BE2C (cell line): ENCODE measurements at regions not wholly inside any gene's neighbourhood (a gene's known extent, or its start where the extent isn't known, plus 50 kb on each side); places are given as distances from the start of the nearest gene placed in this dataset.
"Not testable (repeated sequence)": the region's sequence is repeated elsewhere in the genome, so short reads cannot be mapped to it uniquely, and the experiment has no call there.

Experiments used
- DNase-seq: peaks from one replicate; pipeline ENCODE4 v3.0.0-alpha.2; 2020
- H3K27me3 ChIP-seq: fragments of 250-450 bp; sonication (Bioruptor Pico); 2 replicates; pipeline ENCODE4 v1.5.1; 2020; ENCODE audit warnings: mild to moderate bottlenecking
- H3K36me3 ChIP-seq: fragments of 250-450 bp; sonication (Bioruptor Pico); 2 replicates; pipeline ENCODE4 v1.5.1; 2020; ENCODE audit warnings: mild to moderate bottlenecking
- H3K4me1 ChIP-seq: fragments of 250-450 bp; sonication (Bioruptor Pico); 2 replicates; pipeline ENCODE4 v1.5.1; 2020
- H3K4me3 ChIP-seq: 2 replicates; pipeline ENCODE4 v1.5.1; 2011; ENCODE audit warnings: low read depth, low read length
- H3K9me3 ChIP-seq: fragments of 250-450 bp; sonication (Bioruptor Pico); 2 replicates; pipeline ENCODE4 v1.5.1; 2020
- TF ChIP-seq, protein P1 (sequence below): IDR thresholded peaks from 2 replicates; pipeline ENCODE4 v1.5.1; 2012; ENCODE audit warnings: mild to moderate bottlenecking, low read depth, low read length

- Histone ChIP-seq H3K4me1 (no peaks in the 10 kb centered on the region), H3K9me3 (no peaks in the 10 kb centered on the region), H3K4me3 (no peak overlapping the region), H3K36me3 (no peaks in the 10 kb centered on the region), H3K27me3 (no peaks in the 10 kb centered on the region)
- TF ChIP-seq, protein P1, sequence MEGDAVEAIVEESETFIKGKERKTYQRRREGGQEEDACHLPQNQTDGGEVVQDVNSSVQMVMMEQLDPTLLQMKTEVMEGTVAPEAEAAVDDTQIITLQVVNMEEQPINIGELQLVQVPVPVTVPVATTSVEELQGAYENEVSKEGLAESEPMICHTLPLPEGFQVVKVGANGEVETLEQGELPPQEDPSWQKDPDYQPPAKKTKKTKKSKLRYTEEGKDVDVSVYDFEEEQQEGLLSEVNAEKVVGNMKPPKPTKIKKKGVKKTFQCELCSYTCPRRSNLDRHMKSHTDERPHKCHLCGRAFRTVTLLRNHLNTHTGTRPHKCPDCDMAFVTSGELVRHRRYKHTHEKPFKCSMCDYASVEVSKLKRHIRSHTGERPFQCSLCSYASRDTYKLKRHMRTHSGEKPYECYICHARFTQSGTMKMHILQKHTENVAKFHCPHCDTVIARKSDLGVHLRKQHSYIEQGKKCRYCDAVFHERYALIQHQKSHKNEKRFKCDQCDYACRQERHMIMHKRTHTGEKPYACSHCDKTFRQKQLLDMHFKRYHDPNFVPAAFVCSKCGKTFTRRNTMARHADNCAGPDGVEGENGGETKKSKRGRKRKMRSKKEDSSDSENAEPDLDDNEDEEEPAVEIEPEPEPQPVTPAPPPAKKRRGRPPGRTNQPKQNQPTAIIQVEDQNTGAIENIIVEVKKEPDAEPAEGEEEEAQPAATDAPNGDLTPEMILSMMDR = no peak
- DNase-seq = no peak
Measured at GRCh38 chr3:24565656-24566055, 71.0 kb upstream of the THRB start.

- H3K4me1 ChIP-seq = no peaks in the 10 kb centered on the region
- no peak for DNase-seq
- no peaks in the 10 kb centered on the region for H3K9me3 ChIP-seq
- no peak overlapping the region for H3K4me3 ChIP-seq
- TF ChIP-seq, protein P1 = no peak
- H3K27me3 ChIP-seq = no peaks in the 10 kb centered on the region
- H3K36me3 ChIP-seq = no peaks in the 10 kb centered on the region
Measured at GRCh38 chr3:24566927-24567326, 72.3 kb upstream of the THRB start.

DNA sequence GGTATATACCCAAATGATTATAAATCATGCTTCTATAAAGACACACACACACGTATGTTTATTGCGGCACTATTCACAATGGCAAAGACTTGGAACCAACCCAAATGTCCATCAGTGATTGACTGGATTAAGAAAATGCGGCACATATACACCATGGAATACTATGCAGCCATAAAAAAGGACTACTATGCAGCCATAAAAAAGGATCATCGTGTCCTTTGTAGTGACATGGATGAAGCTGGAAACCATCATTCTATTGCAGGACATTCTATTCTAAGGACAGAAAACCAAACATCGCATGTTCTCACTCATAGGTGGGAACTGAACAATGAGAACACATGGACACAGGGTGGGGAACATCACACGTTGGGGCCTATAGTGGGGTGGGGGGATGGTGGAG, 77.8 kb upstream of the THRB start:
- not testable (repeated sequence) for H3K4me3 ChIP-seq, H3K9me3 ChIP-seq, DNase-seq, H3K4me1 ChIP-seq, H3K36me3 ChIP-seq, H3K27me3 ChIP-seq

DNA sequence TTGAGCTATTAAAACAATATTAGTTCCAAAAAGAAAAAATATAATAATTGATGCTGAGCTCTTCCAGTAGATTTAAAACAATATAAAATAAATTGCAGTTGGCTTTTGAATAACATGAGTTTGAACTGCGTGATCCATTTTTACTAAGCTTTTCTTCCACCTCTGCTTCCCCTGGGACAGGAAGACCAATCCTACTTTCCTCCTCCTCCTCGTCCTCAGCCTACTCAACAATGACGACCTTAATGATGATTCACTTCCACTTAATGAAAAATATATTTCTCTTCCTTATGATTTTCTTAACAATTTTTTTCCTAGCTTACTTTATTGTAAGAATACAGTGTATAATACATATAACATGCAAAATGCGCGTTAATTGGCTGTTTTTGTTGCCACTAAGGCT, 78.9 kb upstream of the THRB start:
- Histone ChIP-seq H3K4me3 (no peak overlapping the region), H3K36me3 (no peaks in the 10 kb centered on the region), H3K9me3 (no peaks in the 10 kb centered on the region), H3K27me3 (no peaks in the 10 kb centered on the region), H3K4me1 (no peaks in the 10 kb centered on the region)
- no peak for DNase-seq
- TF ChIP-seq, protein P1 = no peak

DNA sequence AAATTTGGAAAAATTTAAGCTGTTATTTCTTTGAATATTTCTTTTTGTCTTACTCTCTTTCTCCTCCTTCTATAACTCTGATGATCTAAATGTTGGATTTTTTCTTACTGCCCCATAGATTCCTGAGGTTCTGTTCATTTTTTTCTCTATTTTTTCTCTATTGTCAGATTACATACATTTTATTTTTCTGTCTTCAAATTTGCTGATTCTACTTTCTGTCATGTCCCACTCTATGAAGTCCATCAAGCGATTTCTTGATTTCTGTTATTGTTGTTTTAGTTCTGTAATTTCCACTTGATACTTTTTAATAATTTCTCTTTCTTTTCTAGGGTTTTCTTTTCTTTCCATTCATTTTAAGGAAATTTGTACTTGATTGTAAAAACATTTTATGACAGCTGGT, 83.7 kb upstream of the THRB start:
- Histone ChIP-seq H3K4me3 (no peak overlapping the region), H3K36me3 (no peaks in the 10 kb centered on the region), H3K4me1 (no peaks in the 10 kb centered on the region), H3K27me3 (no peaks in the 10 kb centered on the region), H3K9me3 (no peaks in the 10 kb centered on the region)
- TF ChIP-seq, protein P1 = no peak
- DNase-seq = no peak

- H3K9me3 ChIP-seq = no peaks in the 10 kb centered on the region
- TF ChIP-seq, protein P1 = no peak
- no peak for DNase-seq
- H3K36me3 ChIP-seq = no peaks in the 10 kb centered on the region
- no peaks in the 10 kb centered on the region for H3K4me1 ChIP-seq
- no peak overlapping the region for H3K4me3 ChIP-seq
- no peaks in the 10 kb centered on the region for H3K27me3 ChIP-seq
Measured at GRCh38 chr3:24578951-24579421, 84.3 kb upstream of the THRB start.
